Neural cell (in vitro differentiated cells): ENCODE measurements at regions not wholly inside any gene's neighbourhood (a gene's known extent, or its start where the extent isn't known, plus 50 kb on each side); places are given as distances from the start of the nearest gene placed in this dataset.

Experiments used
- H2AFZ ChIP-seq: fragments of 200-600, 300-800 bp; sonication (generic), shearing (Covaris generic); 2 replicates; pipeline ENCODE4 v1.6.0; 2014; ENCODE audit warnings: low read depth, mild to moderate bottlenecking, antibody characterized with exemption, low read length, moderate library complexity
- H3F3A ChIP-seq: fragments of 200-600 bp; shearing (Covaris generic); 2 replicates; pipeline ENCODE4 v1.6.1; 2016; ENCODE audit warnings: mild to moderate bottlenecking, moderate library complexity, mixed read lengths, antibody characterized with exemption, low read length; ENCODE audit not compliant: insufficient read depth, poor library complexity, severe bottlenecking
- H3K27ac ChIP-seq: fragments of 200-600, 300-800 bp; sonication (generic), shearing (Covaris generic); 2 replicates; pipeline ENCODE4 v1.5.1; 2014; ENCODE audit warnings: mild to moderate bottlenecking, low read length, moderate library complexity
- H3K27me3 ChIP-seq: fragments of 300-800, 200-600 bp; sonication (generic), shearing (Covaris generic); 2 replicates; pipeline ENCODE4 v1.6.0; 2014; ENCODE audit warnings: mild to moderate bottlenecking, low read depth, low read length, moderate library complexity; ENCODE audit not compliant: insufficient read depth
- H3K36me3 ChIP-seq: fragments of 300-800, 200-600 bp; sonication (generic), shearing (Covaris generic); 2 replicates; pipeline ENCODE4 v1.5.1; 2014; ENCODE audit warnings: mild to moderate bottlenecking, antibody characterized with exemption, low read length, moderate library complexity; ENCODE audit not compliant: insufficient read depth
- H3K4me2 ChIP-seq: fragments of 300-800, 200-600 bp; sonication (generic), shearing (Covaris generic); 2 replicates; pipeline ENCODE4 v1.6.0; 2014; ENCODE audit warnings: mild to moderate bottlenecking, low read length
- H3K4me3 ChIP-seq: fragments of 300-800, 200-600 bp; sonication (generic), shearing (Covaris generic); 2 replicates; pipeline ENCODE4 v1.5.1; 2014; ENCODE audit warnings: mild to moderate bottlenecking, low read length, moderate library complexity
- H3K79me2 ChIP-seq: fragments of 200-600 bp; shearing (Covaris generic); replicated peaks from 2 replicates; pipeline ENCODE4 v1.6.0; 2014; ENCODE audit warnings: mild to moderate bottlenecking, low read length, moderate library complexity; ENCODE audit not compliant: insufficient read depth
- H3K9ac ChIP-seq: fragments of 300-800, 200-600 bp; sonication (generic), shearing (Covaris generic); 2 replicates; pipeline ENCODE4 v1.6.1; 2016; ENCODE audit warnings: mild to moderate bottlenecking, low read length, mixed read lengths
- H3K9me2 ChIP-seq: fragments of 200-600 bp; shearing (Covaris generic); 2 replicates; pipeline ENCODE4 v1.6.1; 2016; ENCODE audit warnings: mild to moderate bottlenecking, low read length, mixed read lengths; ENCODE audit not compliant: insufficient read depth
- H3K9me3 ChIP-seq: fragments of 200-600, 300-800 bp; sonication (generic), shearing (Covaris generic); 2 replicates; pipeline ENCODE4 v1.6.1; 2016; ENCODE audit warnings: mild to moderate bottlenecking, mixed run types, low read length, moderate library complexity, mixed read lengths
- H4K20me1 ChIP-seq: fragments of 200-600 bp; shearing (Covaris generic); 2 replicates; pipeline ENCODE4 v1.6.1; 2016; ENCODE audit warnings: mild to moderate bottlenecking, mixed run types; ENCODE audit not compliant: insufficient read depth
- CTCF ChIP-seq: fragments of 450-650 bp; IDR thresholded peaks from 2 replicates; pipeline ENCODE4 v1.5.1; 2014; ENCODE audit warnings: antibody characterized with exemption, mild to moderate bottlenecking, moderate library complexity; ENCODE audit not compliant: poor library complexity, severe bottlenecking
- EP300 ChIP-seq: fragments of 450-650 bp; conservative IDR thresholded peaks from 2 replicates; pipeline ENCODE4 v1.6.1; 2014; ENCODE audit warnings: antibody characterized with exemption, mild to moderate bottlenecking, moderate library complexity; ENCODE audit not compliant: poor library complexity, severe bottlenecking
- EZH2 ChIP-seq: fragments of 200-600, 300-800 bp; shearing (Covaris generic), sonication (generic); IDR thresholded peaks from 2 replicates; pipeline ENCODE4 v1.6.1; 2014; ENCODE audit warnings: antibody characterized with exemption, low read length, borderline replicate concordance, mild to moderate bottlenecking; ENCODE audit not compliant: insufficient read depth, poor library complexity, severe bottlenecking
- MXI1 ChIP-seq: fragments of 450-650 bp; conservative IDR thresholded peaks from 2 replicates; pipeline ENCODE4 v1.6.1; 2014; ENCODE audit warnings: antibody characterized with exemption, mild to moderate bottlenecking; ENCODE audit not compliant: poor library complexity, severe bottlenecking
- POLR2AphosphoS5 ChIP-seq: IDR thresholded peaks from 2 replicates; pipeline ENCODE4 v1.6.1; 2012
- RAD21 ChIP-seq: fragments of 450-650 bp; conservative IDR thresholded peaks from 2 replicates; pipeline ENCODE4 v1.6.1; 2014; ENCODE audit warnings: antibody characterized with exemption, mild to moderate bottlenecking, moderate library complexity
- REST ChIP-seq: IDR thresholded peaks from 2 replicates; pipeline ENCODE4 v1.6.1; 2012; ENCODE audit warnings: borderline replicate concordance
- SMC3 ChIP-seq: fragments of 450-650 bp; conservative IDR thresholded peaks from 2 replicates; pipeline ENCODE4 v1.6.1; 2014; ENCODE audit warnings: antibody characterized with exemption, mild to moderate bottlenecking, moderate library complexity; ENCODE audit not compliant: poor library complexity
- TAF1 ChIP-seq: IDR thresholded peaks from 2 replicates; pipeline ENCODE4 v1.6.1; 2012; ENCODE audit warnings: low read depth

- H3K27ac ChIP-seq = no peak overlapping the region
Observed at GRCh38 chr4:173777921-173778320, 247.9 kb upstream of the HAND2 start.

GRCh38 chr4:173777421-173777820 lies 247.4 kb upstream of the HAND2 start:
- Histone ChIP-seq H3K27me3 (no peaks in the 10 kb centered on the region), H3K36me3 (no peaks in the 10 kb centered on the region), H3K79me2 (no peaks in the 10 kb centered on the region), H3F3A (no peaks in the 10 kb centered on the region), H2AFZ (no peak overlapping the region), H3K9me2 (no peaks in the 10 kb centered on the region), H4K20me1 (no peaks in the 10 kb centered on the region), H3K9me3 (no peaks in the 10 kb centered on the region), H3K4me2 (no peak overlapping the region), H3K9ac (no peak overlapping the region), H3K4me3 (no peak overlapping the region), H3K27ac (no peak overlapping the region)
- TF ChIP-seq MXI1 (no peak), RAD21 (no peak), CTCF (no peak), SMC3 (no peak), EP300 (no peak), REST (no peak)

More at GRCh38 chr4:173777921-173778320, 247.9 kb upstream of the HAND2 start:
- no peaks in the 10 kb centered on the region for H4K20me1 ChIP-seq
- no peaks in the 10 kb centered on the region for H3K9me2 ChIP-seq
- no peaks in the 10 kb centered on the region for H3K79me2 ChIP-seq
- no peaks in the 10 kb centered on the region for H3K27me3 ChIP-seq
- no peaks in the 10 kb centered on the region for H3K36me3 ChIP-seq
- no peak for TF ChIP-seq RAD21
- no peak for TF ChIP-seq TAF1
- no peak for TF ChIP-seq MXI1
- no peak for TF ChIP-seq EZH2
- no peak for TF ChIP-seq EP300
- TF ChIP-seq POLR2AphosphoS5 = no peak
- no peak for TF ChIP-seq SMC3
- no peak for TF ChIP-seq REST
- no peak for TF ChIP-seq CTCF
- H3K4me2 ChIP-seq = no peak overlapping the region
- no peak overlapping the region for H3K4me3 ChIP-seq
- H3K9ac ChIP-seq = no peak overlapping the region
- H3K9me3 ChIP-seq = no peaks in the 10 kb centered on the region
- H2AFZ ChIP-seq = no peak overlapping the region
- no peaks in the 10 kb centered on the region for H3F3A ChIP-seq
